ENCODE measurements at regions not wholly inside any gene's neighbourhood (a gene's known extent, or its start where the extent isn't known, plus 50 kb on each side); places are given as distances from the start of the nearest gene placed in this dataset.

DNA sequence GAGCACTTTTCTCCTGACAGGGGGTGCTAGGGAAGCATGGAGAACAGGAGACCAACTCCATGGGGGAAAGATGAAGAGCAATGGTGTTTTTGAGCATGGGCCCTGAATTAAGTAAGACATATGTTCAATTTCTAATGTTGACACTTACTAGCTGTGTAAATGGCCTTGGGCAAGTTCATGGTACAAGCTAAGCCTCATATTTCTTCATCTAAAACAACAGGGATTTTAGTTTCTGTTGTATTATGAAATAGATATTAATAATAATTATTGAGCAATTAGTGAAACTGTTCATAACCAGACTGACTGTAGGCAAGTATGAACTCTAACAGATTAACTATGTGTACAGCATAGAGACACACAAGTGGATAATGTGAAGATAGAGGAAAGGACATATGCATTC, 515.0 kb upstream of the FAT1 start:
- Histone ChIP-seq H3K36me3 (ENCODE audit: control insufficient read depth in 2 of 4, insufficient read depth in 4 of 4, low read length in 3 of 4) (no peaks in the 10 kb centered on the region), H3K14ac (ENCODE audit: insufficient read length) (no peak overlapping the region), H4K91ac (replicated peaks; ENCODE audit: insufficient read length, low read length) (no peak overlapping the region), H3K79me2 (ENCODE audit: control insufficient read depth in 1 of 2, insufficient read depth in 2 of 2, low read length in 2 of 2) (no peaks in the 10 kb centered on the region), H3K23ac (ENCODE audit: insufficient read length) (no peak overlapping the region), H2BK5ac (ENCODE audit: low read depth, low read length) (no peak overlapping the region), H2AFZ (ENCODE audit: low read length) (no peak overlapping the region), H3K56ac (replicated peaks; ENCODE audit: insufficient read length, low read depth, low read length) (no peak overlapping the region), H3K23me2 (ENCODE audit: low read depth, low read length) (no peaks in the 10 kb centered on the region), H3K4me2 (ENCODE audit: insufficient read depth in 1 of 2, low read depth in 2 of 2, low read length in 2 of 2) (no peak overlapping the region), H3K4me3 (ENCODE audit: extremely low read depth in 1 of 4, insufficient read depth in 2 of 4, low read depth in 3 of 4, low read length in 4 of 4) (no peak overlapping the region), H3K4me1 (replicated peaks in 1 of 4; ENCODE audit: control insufficient read depth in 3 of 4, insufficient read depth in 4 of 4, low read length in 3 of 4) (no peaks in the 10 kb centered on the region), H3K79me1 (ENCODE audit: low read depth, low read length) (no peaks in the 10 kb centered on the region), H2BK120ac (replicated peaks; ENCODE audit: low read depth, low read length) (no peak overlapping the region), H3K9me3 (ENCODE audit: insufficient read depth in 2 of 2, low read depth in 1 of 2, low read length in 1 of 2) (peaks cover 0 to 2% of the 10 kb centered on the region in 2 experiments; a peak in 1 of 4 replicates), H4K5ac (ENCODE audit: insufficient read length, low read depth, low read length) (no peak overlapping the region), H3K9ac (replicated peaks in 1 of 4; ENCODE audit: extremely low read depth in 1 of 4, low read depth in 3 of 4, low read length in 3 of 4) (no peak overlapping the region), H3K27ac (ENCODE audit: low read depth, low read length) (no peak overlapping the region), H3K27me3 (replicated peaks in 1 of 4; ENCODE audit: control insufficient read depth in 3 of 4, extremely low read depth in 1 of 4, insufficient read depth in 3 of 4, low read length in 3 of 4) (no peaks in the 10 kb centered on the region), H3K18ac (ENCODE audit: extremely low read depth, low read length) (no peak overlapping the region), H2BK20ac (ENCODE audit: low read length) (no peak overlapping the region), H3K4ac (replicated peaks; ENCODE audit: insufficient read length, low read depth, low read length) (no peak overlapping the region), H4K8ac (ENCODE audit: extremely low read depth, insufficient read depth, low read length) (no peak overlapping the region), H2BK15ac (ENCODE audit: low read length) (no peak overlapping the region), H4K20me1 (replicated peaks in 1 of 2; ENCODE audit: control insufficient read depth in 1 of 2, insufficient read depth in 2 of 2, low read length in 2 of 2) (peaks cover 0 to 2% of the 10 kb centered on the region in 2 experiments), H2BK12ac (ENCODE audit: low read depth, low read length) (no peak overlapping the region), H2AK5ac (ENCODE audit: low read depth, low read length) (no peak overlapping the region)
- ChIA-PET CTCF (ENCODE audit: partially characterized antibody) (no interaction called here), POLR2A (ENCODE audit: partially characterized antibody) (no interaction called here)
- no peak for DNase-seq (ENCODE audit: low read depth in 1 of 2, low spot score in 2 of 2)
- no peak for FAIRE-seq
- no peak for TF ChIP-seq KDM5A (IDR thresholded peaks at IDR 0.05; ENCODE audit: low read length)
- TF ChIP-seq JUND (IDR thresholded peaks at IDR 0.05; ENCODE audit: low read length): no peak
- TF ChIP-seq ASH2L (IDR thresholded peaks at IDR 0.05; ENCODE audit: low read length): no peak
- TF ChIP-seq, protein P1, sequence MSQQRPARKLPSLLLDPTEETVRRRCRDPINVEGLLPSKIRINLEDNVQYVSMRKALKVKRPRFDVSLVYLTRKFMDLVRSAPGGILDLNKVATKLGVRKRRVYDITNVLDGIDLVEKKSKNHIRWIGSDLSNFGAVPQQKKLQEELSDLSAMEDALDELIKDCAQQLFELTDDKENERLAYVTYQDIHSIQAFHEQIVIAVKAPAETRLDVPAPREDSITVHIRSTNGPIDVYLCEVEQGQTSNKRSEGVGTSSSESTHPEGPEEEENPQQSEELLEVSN (IDR thresholded peaks at IDR 0.05): no peak
- TF ChIP-seq, protein P2, sequence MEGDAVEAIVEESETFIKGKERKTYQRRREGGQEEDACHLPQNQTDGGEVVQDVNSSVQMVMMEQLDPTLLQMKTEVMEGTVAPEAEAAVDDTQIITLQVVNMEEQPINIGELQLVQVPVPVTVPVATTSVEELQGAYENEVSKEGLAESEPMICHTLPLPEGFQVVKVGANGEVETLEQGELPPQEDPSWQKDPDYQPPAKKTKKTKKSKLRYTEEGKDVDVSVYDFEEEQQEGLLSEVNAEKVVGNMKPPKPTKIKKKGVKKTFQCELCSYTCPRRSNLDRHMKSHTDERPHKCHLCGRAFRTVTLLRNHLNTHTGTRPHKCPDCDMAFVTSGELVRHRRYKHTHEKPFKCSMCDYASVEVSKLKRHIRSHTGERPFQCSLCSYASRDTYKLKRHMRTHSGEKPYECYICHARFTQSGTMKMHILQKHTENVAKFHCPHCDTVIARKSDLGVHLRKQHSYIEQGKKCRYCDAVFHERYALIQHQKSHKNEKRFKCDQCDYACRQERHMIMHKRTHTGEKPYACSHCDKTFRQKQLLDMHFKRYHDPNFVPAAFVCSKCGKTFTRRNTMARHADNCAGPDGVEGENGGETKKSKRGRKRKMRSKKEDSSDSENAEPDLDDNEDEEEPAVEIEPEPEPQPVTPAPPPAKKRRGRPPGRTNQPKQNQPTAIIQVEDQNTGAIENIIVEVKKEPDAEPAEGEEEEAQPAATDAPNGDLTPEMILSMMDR (IDR thresholded peaks at IDR 0.05; ENCODE audit: control extremely low read depth in 1 of 3, insufficient read depth in 1 of 3, low read depth in 1 of 3, low read length in 3 of 3): no peak
- no peak for TF ChIP-seq SP4 (IDR thresholded peaks at IDR 0.05; ENCODE audit: low read length)
- no peak for TF ChIP-seq HDAC6 (IDR thresholded peaks at IDR 0.05; ENCODE audit: low read depth, low read length)
- no peak for TF ChIP-seq EZH2 (IDR thresholded peaks at IDR 0.05; ENCODE audit: low read depth, low read length, severe bottlenecking)
- TF ChIP-seq SIN3A (conservative IDR thresholded peaks at IDR 0.05 in 1 of 2, IDR thresholded peaks at IDR 0.05 in 1 of 2; ENCODE audit: low read depth in 1 of 2, low read length in 2 of 2): no peak
- no peak for TF ChIP-seq SAP30 (IDR thresholded peaks at IDR 0.05; ENCODE audit: insufficient read depth, insufficient replicate concordance, low read length)

Measured in H1 (cell line).